HG03439 (cell line): ENCODE measurements at regions not wholly inside any gene's neighbourhood (a gene's known extent, or its start where the extent isn't known, plus 50 kb on each side); places are given as distances from the start of the nearest gene placed in this dataset.
"Not testable (repeated sequence)": the region's sequence is repeated elsewhere in the genome, so short reads cannot be mapped to it uniquely, and the experiment has no call there.

Experiments
- ATAC-seq: cut with Tn5 transposase; IDR thresholded peaks from one replicate; pipeline ENCODE4 v1.9.1; 2021; ENCODE audit warnings: mild to moderate bottlenecking, moderate library complexity; ENCODE audit not compliant: unreplicated experiment

DNA sequence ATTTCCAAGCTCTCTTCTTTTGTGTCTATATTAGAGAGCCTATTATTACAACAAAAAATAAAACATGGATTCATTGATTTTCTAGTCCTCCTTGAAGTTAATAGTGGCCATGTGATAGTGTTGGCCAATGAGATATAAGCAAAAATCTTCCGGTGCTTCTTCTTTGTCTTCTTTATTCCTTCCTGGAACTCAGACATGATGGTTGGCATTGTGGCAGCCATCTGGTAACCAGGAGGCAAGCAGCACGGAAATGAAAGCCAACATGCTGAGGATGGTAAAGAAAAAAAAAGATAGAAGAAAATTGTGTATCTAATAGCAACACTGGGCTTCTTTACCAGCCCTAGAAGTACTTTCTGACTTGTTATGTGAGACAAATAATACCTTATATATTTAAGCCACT is 50.8 kb upstream of the SEL1L start:
- ATAC-seq, result no peak

DNA sequence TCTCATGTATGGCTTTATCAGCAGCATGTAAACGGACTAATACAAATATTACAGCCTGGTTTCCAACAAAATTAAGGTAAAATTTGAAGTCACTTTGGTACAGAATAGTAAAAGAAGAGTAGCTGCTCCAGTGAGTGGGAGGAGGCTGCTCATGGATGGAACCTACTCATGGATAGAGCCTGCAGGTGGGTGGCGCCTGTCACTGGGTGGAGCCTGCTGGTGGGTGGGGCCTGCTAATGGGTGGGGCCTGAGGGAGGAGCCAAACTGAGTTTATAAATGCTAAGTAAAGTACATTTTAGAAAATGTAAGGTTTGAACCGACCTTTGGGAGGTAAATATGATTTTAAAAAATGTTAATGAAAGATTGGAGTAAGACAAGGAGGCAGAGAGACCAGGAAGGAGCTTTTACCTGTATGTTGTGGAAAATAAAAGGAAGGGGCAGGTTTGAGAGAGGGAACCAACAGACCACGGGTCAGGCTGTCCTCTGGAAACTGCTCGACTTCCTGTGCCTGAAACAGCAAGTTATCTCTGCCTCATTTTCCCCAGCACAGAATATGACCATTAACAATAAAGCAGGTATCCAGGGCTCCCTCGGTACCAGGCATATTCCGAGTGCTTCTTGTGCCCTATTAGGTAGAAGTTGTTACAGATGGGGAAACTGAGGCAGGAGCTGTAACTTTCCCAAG is 55.9 kb upstream of the SEL1L start:
- no peak for ATAC-seq

DNA sequence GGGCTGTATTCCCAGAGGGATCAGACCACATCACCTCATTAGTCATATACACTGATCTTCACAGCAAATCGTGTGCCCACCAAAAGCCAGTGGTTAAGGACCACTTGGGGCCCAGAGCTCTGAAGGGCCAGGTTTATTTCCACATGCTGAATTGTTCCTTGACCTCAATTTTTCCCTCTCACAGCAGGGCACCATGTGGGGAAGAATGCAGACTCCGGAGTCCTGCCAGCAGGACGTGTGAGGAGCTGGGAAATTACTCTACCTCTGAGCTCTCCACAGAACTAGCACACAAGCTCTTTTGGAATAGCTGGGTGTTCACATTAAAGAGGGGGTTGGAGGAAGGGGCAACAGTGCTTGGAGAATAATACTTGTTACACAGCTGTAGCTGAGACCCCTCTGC is 57.6 kb upstream of the SEL1L start:
- ATAC-seq, result no peak

DNA sequence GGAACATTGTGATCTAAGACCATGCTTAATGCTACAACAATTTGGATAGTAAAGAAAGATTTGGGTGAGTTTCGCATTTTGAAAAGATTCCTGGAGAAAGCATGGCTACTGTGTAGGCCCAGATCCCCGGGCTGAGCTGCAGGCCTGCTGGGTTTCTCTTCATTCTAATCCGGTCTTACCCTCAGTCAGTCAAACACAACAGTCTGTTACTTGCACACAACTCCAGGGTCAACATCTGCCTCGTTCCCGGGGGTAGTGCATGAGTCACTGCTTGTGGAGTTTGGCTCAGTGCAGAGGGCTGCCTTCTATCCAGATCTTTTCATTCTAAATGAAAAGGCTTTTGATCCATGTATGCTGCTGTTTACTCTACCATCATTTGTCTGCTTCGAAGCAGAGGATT is 60.4 kb upstream of the SEL1L start:
- ATAC-seq, result no peak

DNA sequence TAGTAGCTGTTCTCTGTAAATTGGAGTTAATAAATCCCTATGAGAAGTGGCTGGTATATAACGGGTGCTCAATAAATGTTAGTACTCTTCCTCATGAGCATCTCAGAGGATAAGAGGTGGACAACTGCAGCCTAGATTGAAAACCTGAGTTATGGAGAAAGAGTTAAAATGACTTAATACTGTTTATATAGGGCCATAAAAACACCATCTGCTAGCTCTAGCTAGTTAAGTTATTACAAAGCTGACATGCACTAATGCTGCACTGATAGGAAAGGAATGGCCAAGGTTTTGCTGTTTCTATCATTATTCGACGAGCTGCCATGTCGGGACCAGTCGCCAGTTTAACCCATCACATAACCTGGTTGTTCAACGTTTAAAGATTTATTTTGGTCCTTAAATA is 72.0 kb upstream of the SEL1L start:
- no peak for ATAC-seq

DNA sequence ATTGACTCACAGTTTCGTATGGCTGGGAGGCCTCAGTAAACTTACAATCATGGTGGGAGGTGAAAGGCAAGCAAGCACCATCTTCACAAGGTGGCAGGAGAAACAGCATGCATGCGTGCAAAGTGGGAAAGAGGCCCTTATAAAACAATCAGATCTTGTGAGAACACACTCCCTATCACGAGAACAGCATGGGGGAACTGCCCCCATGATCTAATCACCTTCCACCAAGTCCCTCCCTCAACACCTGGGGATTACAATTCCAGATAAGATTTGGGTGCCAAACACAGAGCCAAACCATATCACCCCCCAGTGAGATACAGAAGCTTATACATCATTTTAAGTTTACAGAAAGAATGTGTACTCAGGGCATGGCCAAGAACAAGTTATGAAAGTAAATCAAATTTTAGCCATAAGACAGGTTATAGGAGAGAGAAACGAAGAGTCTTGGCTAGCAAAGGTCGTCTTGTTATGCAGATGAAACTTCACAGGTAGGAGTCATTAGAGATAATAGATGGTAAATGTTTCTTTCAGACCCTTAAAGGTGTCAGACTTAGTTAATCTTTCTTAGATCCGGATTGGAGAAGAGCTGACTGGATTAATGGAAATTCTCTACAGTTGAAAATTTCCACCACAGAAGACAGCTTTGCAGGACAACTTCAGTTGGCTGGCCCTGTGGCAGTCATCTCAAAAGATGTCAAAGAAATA is 79.8 kb upstream of the SEL1L start:
- ATAC-seq, result no peak

DNA sequence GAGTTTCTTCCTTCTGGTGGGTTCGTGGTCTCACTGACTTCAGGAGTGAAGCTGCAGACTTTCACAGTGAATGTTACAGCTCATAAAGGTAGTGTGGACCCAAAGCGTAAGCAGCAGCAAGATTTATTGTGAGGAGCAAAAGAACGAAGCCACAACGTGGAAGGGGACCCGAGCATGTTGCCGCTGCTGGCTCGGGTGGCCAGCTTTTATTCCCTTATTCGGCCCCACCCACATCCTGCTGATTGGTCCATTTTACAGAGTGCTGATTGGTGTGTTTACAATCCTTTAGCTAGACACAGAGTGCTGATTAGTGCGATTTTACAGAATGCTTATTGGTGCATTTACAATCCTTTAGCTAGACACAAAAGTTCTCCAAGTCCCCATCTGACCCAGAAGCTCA is 80.6 kb upstream of the SEL1L start:
- ATAC-seq, result not testable (repeated sequence)

DNA sequence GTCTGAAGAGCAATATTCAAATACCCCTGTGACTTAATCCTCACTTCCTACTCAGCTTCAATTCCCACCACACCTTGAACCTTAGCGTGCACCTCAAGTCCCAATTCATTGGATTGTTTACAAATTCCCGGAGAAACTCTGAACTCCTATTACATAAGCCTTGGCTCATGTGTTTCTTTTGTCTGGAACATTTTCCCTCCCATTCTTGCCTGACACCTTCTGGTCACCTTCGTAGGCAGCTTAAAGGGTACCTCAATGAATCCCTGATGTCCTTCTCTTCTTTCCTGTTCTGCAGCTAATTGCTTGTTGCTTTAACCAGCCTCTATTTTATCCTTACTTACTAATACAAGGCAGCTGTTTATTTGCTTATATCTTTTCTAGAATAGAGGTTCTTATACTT is 85.0 kb upstream of the SEL1L start:
- ATAC-seq, result no peak

DNA sequence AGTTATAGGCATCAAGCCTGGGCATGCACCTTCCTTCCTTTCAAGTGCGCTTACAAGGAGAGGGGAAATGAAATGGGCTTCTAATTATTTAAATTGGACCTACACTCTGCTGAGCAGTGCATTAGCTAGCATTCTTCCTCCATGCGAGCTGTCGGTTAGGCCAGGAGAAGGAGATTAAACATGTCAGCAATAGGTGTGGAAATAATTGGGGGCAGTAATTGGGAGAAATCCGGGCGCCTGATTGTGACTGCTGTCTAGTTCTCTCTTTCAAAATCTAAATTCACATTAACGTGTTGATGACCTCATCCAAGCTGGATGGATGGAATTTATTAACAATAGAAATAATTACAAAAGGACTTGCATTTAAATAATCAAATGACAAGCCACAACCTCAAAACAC is 86.2 kb upstream of the SEL1L start:
- no peak for ATAC-seq

DNA sequence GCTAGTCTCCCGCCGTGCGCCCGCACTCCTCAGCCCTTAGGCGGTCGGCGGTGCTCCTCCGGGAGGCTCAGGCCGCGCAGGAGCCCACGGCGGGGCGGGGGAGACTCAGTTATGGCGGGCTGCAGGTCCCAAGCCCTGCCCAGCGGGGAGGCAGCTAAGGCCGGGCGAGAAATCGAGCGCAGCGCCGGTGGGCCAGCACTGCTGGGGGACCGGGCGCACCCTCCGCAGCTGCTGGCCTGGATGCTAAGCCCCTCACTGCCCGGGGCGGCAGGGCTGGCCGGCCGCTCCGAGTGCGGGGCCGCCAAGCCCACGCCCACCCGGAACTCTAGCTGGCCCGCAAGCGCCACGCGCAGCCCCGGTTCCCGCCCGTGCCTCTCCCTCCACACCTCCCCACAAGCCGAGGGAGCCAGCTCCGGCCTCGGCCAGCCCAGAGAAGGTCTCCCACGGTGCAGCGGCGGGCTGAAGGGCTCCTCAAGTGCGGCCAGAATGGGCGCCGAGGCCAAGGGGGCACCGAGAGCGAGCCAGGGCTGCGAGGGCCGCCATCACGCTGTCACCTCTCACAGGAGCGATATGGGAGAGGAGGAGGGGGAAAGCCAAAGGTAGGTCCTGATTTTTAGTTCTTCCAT is 90.2 kb upstream of the SEL1L start:
- not testable (repeated sequence) for ATAC-seq

DNA sequence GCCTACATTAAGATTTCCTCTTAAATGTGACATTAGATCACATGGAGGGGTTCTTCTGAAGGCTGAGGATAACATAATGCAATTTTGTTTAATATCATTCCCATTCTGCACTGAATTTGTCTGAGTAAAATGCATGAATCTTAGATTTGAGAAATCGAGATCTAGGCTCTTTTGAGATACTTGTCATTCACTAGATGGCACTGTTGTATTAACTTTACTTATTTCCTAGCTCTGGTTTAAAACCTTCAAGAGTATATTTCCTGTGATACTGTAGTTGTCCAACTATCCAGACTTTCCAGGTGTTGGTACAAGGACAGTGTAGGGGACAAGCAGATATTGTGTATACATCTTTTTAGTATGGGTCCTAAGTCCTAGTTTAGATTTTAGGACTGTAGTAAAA is 91.7 kb upstream of the SEL1L start:
- no peak for ATAC-seq

DNA sequence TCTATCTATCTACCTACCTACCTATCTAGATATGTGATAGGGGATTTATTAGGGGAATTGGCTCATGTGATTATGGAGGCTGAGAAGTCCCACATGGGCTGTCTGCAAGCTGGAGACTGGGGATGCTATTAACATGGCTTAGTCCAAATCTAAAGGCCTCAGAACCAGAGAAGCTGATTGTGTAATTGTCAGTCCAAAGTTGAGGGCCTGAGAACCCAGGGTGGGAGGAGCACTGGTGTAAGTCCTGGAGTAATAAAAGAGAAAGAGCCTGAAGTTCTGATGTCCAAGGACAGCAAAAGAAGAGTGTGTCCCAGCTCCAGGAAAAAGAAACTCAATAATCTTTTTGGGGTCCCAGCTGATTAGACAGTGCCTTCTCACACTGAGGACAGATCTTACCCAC is 98.5 kb upstream of the SEL1L start:
- no peak for ATAC-seq

DNA sequence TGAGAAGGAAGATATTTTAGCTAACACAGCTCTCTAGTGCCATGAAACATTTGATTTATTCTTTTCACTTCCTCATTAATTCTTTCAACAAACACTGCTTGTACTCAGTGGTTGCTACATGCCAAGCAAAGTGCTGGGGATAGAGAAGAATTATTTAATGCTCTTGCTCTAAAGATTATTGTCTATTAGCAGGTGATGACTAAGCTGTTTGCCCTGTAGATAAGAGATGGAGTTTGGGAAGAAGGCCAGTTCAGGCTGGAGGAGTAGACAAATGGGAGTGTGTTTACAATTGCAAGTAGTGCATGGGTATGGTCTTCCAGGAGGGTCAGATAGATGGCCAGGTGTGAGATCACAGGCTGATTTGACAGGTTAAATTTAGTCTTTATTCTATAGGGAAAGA is 99.8 kb upstream of the SEL1L start:
- ATAC-seq, result no peak

DNA sequence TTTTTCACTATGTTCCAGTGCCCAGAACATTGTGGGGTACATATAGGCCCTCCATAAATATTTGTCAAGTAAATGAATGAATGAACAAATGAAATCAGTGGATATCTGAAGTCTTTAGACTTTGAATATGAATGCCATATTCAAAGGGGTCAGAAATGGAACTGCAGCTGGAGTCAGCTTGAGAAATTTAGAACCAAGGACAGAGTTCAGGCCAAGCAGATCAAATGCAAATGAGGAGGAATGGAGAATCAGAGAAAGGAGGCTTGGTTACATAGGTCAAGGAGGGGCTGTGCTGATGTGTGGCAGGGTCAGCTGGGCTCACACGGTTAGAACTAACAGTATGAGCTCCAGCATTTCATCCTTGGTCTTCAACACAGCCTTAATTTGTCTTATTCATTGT is 104.0 kb upstream of the SEL1L start:
- ATAC-seq, result no peak

DNA sequence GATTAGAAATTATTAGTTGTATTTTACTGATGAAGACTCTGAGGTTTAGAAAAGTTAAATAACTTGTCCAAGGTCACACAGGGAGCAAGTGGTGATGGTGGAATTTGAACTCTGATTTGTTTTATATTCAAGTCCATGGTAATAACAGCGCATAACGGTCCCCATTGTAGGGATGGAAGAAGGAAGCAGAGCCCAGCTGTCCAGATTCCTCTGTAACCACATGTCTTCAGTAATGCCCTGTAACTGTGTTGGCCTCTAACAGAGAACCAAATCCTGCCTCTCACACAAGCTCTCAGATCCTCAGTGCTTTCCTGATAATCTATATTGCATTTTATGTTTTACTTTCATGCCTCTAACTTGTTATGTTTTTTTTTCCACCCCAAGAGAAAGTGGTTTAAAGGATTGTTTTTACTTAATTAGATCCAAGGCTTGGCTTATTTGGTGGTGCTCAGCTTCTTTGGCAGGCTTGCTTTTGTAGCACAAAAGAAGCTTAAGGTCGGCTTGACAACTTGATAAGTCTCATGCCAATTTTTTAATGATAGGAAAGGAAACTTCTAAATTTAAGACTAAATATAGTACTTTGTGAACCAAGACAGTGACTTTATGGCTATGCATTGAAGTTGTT is 105.1 kb upstream of the SEL1L start:
- ATAC-seq, result no peak

DNA sequence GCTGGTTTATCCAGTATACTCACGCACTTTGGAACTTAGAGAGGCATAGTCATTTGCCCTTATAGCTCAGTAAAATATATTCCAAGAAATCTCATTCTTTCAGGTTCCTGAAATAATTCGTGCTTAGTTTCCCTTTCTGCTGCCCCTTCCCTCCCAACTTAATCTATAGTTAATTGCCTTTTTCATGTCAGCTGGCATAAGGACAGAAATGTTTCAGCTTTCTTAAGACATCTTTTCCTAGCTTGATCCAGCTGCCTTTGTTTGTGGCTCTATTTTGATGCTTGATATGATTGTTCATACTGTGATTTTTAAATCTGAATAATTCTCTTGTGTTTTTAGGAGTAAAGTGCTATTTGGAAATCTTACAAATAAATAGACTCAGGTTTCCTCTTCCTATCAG is 120.0 kb upstream of the SEL1L start:
- ATAC-seq, result no peak

DNA sequence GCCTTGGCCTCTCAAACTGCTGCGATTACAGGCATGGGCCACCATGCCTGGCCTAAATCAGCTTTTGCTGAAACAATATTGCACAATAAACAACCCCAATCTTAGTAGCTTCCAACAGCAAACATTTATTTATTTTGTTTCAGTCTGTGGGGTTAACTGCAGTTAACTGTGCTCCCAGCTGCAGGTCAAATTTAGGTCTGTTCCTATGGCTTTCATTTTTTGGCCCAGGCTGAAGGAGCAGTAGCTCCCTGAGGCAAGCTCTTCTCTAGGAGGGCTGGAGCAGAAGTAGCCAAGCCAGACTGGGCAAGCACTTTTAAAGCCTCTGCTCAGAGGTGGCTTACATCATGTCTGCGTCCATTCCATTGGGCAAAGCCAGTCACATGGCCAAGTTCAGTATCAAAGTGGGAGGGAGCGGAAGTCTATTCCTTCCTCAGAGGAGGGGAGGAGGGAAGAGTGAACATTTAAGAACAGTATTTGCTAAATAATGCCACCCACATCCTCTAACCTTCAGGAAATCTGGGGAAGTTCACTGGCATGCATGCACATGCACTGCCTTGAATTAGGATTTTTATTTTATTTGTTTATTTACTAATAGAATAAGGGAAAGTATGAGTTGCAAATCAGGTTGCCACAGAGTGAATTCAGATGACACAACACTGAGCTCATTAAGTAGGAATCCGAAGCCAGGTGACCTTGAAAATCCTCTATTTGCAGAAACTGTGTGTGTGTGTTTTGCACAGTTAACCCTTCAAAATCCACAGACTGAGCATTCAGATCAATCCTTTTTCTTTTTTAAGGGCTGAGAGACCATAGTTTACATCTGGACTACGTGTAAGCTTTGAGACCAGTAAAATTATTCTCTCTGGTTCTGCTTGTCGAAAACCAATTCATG is 122.0 kb upstream of the SEL1L start:
- ATAC-seq, result no peak

DNA sequence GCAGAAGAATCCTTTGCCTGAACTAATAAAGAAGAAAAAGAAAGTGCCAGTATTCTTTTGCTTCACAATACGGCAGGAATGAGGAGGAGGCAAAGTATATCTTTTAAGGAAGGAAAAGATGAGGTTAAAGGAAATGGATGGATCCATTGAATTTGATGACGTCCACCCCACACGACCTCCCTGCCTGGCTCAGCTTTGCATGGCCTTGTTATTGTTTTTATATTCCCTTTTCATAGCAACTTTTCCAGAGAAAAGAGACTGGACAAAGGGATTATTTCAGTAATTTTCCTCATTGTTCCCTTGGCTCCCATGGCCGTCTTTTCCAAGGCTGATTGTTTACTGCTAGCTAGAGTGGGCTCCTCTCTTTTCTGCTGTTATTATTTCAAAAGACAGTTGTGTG is 123.2 kb upstream of the SEL1L start:
- ATAC-seq, result no peak

DNA sequence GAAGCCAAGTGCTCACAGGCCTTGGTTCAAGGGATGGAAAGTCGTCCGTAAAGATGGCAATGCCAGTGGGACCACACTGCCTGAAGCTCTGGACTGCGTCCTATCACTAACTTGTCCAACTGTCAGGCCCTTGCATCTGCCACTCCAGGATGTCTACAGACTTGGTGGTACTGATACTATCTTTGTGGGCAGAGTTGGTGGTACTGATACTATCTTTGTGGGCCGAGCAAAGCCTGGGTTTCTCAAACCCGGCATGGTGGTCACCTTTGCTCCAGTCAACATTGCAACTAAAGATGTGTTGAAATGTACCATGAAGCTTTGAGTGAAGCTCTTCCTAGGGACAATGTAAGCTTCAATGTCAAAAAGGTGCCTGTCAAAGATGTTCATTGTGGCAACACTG is 128.4 kb upstream of the SEL1L start:
- ATAC-seq, result no peak

DNA sequence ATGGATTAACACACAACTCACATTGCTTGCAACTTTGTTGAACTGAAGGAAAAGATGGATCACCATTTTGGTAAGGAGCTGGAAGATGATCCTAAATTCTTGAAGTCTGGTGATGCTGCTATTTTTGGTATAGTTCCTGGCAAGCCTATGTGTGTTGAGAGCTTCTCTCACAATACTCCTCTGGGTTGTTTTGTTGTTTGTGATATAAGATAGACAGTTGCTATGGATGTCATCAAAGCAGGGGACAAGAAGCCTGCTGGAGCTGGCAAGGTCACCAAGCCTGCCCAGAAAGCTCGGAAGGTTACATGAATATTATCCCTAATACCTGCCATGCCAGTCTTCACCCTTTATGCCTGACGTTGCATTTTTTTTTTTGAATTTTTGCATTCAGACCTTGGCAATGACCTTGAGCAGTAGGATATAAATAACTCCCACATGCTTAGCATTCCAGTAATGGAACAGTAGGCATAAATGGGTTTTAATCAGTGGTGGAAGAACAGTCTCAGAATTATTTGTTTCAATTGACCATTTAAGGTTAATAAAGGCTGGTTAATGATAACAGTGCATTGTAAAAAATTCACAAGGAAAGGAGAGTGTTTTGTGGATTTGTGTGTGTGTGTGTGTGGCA is 129.0 kb upstream of the SEL1L start:
- no peak for ATAC-seq
